ENCODE measurements at regions not wholly inside any gene's neighbourhood (a gene's known extent, or its start where the extent isn't known, plus 50 kb on each side); places are given as distances from the start of the nearest gene placed in this dataset.

GRCh38 chr20:61119273-61119672 lies 132.8 kb upstream of the CDH4 start:
- TF ChIP-seq CEBPB (IDR thresholded peaks at IDR 0.05; ENCODE audit: low read depth, low read length) (no peak), RCOR1 (IDR thresholded peaks at IDR 0.05; ENCODE audit: insufficient replicate concordance, low read length) (no peak), MAZ (IDR thresholded peaks at IDR 0.05; ENCODE audit: borderline replicate concordance, low read depth, low read length) (no peak), MXI1 (IDR thresholded peaks at IDR 0.05; ENCODE audit: borderline replicate concordance, low read depth, low read length) (no peak), CTCF (conservative IDR thresholded peaks at IDR 0.05; ENCODE audit: low read depth, low read length) (no peak), FOS (IDR thresholded peaks at IDR 0.05; ENCODE audit: low read depth, low read length) (no peak), POLR2A (IDR thresholded peaks at IDR 0.05; ENCODE audit: low read depth, low read length) (no peak)
